SJSA1 (cell line): ENCODE measurements at regions not wholly inside any gene's neighbourhood (a gene's known extent, or its start where the extent isn't known, plus 50 kb on each side); places are given as distances from the start of the nearest gene placed in this dataset.

ENCODE experiments used
- DNase-seq, 2 experiments: peaks; one replicate each; pipeline ENCODE4 v3.0.0-alpha.2; 2015 to 2020; ENCODE audit warnings: low spot score in 2 of 2, low read depth in 1 of 2
- H3K27ac ChIP-seq: fragments of 250-450 bp; sonication (Bioruptor Pico); 2 replicates; pipeline ENCODE4 v1.5.1; 2020; ENCODE audit warnings: mild to moderate bottlenecking, moderate library complexity
- H3K27me3 ChIP-seq: fragments of 250-450 bp; sonication (Bioruptor Pico); replicated peaks from 2 replicates; pipeline ENCODE4 v1.5.1; 2020; ENCODE audit warnings: mild to moderate bottlenecking, moderate library complexity
- H3K36me3 ChIP-seq: fragments of 250-450 bp; sonication (Bioruptor Pico); 2 replicates; pipeline ENCODE4 v1.5.1; 2020; ENCODE audit warnings: mild to moderate bottlenecking
- H3K4me1 ChIP-seq: fragments of 250-450 bp; sonication (Bioruptor Pico); replicated peaks from 2 replicates; pipeline ENCODE4 v1.6.1; 2021; ENCODE audit warnings: mild to moderate bottlenecking
- H3K4me3 ChIP-seq: fragments of 250-450 bp; sonication (Bioruptor Pico); 2 replicates; pipeline ENCODE4 v1.5.1; 2020; ENCODE audit warnings: mild to moderate bottlenecking
- H3K9me3 ChIP-seq: fragments of 250-450 bp; sonication (Bioruptor Pico); replicated peaks from 2 replicates; pipeline ENCODE4 v1.5.1; 2020; ENCODE audit warnings: mild to moderate bottlenecking

DNA sequence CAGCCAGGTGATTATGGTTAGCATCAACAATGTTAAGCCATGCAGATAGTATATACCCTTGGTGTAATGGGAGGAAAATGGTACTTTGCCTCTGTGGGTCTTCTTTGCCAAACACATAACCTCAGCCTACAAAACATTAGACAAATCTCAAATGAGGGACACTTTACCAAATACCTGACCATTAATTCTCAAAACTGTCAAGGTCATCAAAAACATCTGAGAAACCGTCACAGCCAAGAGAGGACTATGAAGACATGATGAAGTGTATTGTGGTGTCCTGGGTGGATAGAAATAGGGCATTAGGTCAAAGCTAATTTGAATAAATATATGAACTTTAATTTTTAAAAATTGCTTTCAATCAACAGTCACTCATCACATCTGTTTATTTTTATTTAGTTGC, 1036.1 kb downstream of the AGBL1 start:
- Histone ChIP-seq H3K4me1 (no peaks in the 10 kb centered on the region), H3K9me3 (no peaks in the 10 kb centered on the region; the same call in 1 of the 2 replicates), H3K4me3 (no peak overlapping the region), H3K36me3 (no peaks in the 10 kb centered on the region), H3K27me3 (no peaks in the 10 kb centered on the region), H3K27ac (no peak overlapping the region)
- DNase-seq, result no peak

GRCh38 chr15:87099916-87100315, 1020.2 kb downstream of the AGBL1 start:
- no peaks in the 10 kb centered on the region for H3K27me3 ChIP-seq
- DNase-seq, result no peak
- H3K4me1 ChIP-seq, result no peaks in the 10 kb centered on the region
- H3K27ac ChIP-seq, result no peak overlapping the region
- peaks cover 2% of the 10 kb centered on the region; the same call in 1 of the 2 replicates for H3K9me3 ChIP-seq
- no peak overlapping the region for H3K4me3 ChIP-seq
- no peaks in the 10 kb centered on the region for H3K36me3 ChIP-seq

DNA sequence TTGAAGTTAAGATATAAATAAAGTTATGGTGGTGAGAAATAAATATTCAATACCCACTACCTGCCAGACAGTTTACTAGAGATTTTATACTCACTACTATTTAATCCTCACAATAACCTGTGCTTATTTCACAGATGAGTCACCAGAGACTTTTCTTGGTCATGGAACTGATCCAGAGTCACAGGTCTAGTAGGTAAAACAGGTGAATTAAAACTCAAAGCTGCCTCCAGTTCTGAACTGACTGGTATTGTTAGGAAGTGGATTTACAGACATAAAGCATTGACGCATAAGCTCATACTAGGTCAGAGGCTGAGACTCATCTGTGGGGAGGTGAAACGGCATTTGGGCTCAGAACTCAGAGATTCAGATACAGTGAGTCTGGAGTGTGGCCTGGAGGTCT, 1009.9 kb downstream of the AGBL1 start:
- Histone ChIP-seq H3K4me1 (no peaks in the 10 kb centered on the region), H3K27me3 (no peaks in the 10 kb centered on the region), H3K27ac (no peak overlapping the region), H3K9me3 (no peaks in the 10 kb centered on the region), H3K4me3 (no peak overlapping the region), H3K36me3 (no peaks in the 10 kb centered on the region)
- no peak for DNase-seq

DNA sequence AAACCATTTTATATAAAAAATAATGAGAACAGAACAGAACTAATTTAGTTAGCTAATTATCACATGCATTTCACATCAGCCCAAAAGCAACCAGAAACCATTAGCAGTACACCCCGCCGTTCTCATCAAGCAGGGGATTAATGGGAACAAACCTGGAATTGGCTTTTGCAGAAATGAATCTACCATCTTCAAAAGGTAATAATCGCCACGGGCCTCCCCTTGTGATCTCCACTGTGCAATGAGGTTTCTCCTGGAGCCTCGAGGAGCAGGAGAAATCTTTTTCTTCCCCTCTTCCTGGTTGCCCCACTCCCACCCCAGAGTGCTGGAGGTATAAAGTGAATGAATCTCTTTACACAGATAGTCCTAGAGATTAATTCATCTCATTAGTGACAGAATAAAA, 1003.5 kb downstream of the AGBL1 start:
- Histone ChIP-seq H3K4me3 (no peak overlapping the region), H3K27ac (no peak overlapping the region), H3K9me3 (no peaks in the 10 kb centered on the region), H3K36me3 (no peaks in the 10 kb centered on the region), H3K27me3 (no peaks in the 10 kb centered on the region), H3K4me1 (no peaks in the 10 kb centered on the region)
- no peak for DNase-seq

DNA sequence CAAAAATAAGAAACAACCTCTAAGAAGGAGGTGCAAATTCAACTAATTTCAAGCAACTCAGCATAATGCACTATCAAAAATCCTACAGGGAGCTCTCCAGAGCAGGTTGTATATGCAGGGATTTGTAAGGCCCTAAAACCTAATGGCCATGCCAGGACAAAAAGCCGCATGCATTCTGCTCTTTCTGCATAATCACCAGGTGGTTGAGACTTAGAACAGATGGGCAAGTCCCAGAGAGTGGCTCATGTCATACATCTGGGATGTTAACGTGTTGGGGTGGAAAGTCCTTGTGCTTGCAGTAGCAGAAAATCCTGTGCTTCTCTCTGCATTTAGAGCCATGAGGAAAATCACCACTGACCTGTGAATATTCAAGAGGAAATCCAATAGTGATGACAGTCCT, 1002.9 kb downstream of the AGBL1 start:
- no peaks in the 10 kb centered on the region for H3K27me3 ChIP-seq
- H3K27ac ChIP-seq, result no peak overlapping the region
- no peaks in the 10 kb centered on the region for H3K9me3 ChIP-seq
- H3K4me1 ChIP-seq, result no peaks in the 10 kb centered on the region
- no peaks in the 10 kb centered on the region for H3K36me3 ChIP-seq
- no peak overlapping the region for H3K4me3 ChIP-seq
- no peak for DNase-seq

GRCh38 chr15:87080547-87080946, 1000.9 kb downstream of the AGBL1 start:
- Histone ChIP-seq H3K36me3 (no peaks in the 10 kb centered on the region), H3K4me1 (no peaks in the 10 kb centered on the region), H3K4me3 (no peak overlapping the region), H3K27ac (no peak overlapping the region), H3K27me3 (no peaks in the 10 kb centered on the region), H3K9me3 (no peaks in the 10 kb centered on the region)
- no peak for DNase-seq
